Lower lobe of right lung (tissue), 2 donors: ENCODE measurements at regions not wholly inside any gene's neighbourhood (a gene's known extent, or its start where the extent isn't known, plus 50 kb on each side); places are given as distances from the start of the nearest gene placed in this dataset.

Experiments used
- ATAC-seq, 2 donors: fragments of 200-7000 bp; cut with Tn5 transposase; one replicate each; pipeline ENCODE4 v1.9.1; 2020 to 2022; ENCODE audit warnings: mild to moderate bottlenecking in 2 of 2, moderate library complexity in 2 of 2
- DNase-seq: peaks from one replicate; pipeline ENCODE4 v3.0.0-alpha.2; 2020
- H3K27ac ChIP-seq: fragments of 200-600 bp; one replicate; pipeline ENCODE4 v1.8.0; 2022
- H3K27me3 ChIP-seq: fragments of 200-600 bp; one replicate; pipeline ENCODE4 v1.8.0; 2022; ENCODE audit warnings: low read depth
- H3K36me3 ChIP-seq: fragments of 200-600 bp; one replicate; pipeline ENCODE4 v1.8.0; 2022; ENCODE audit warnings: mild to moderate bottlenecking
- H3K4me1 ChIP-seq: fragments of 200-600 bp; one replicate; pipeline ENCODE4 v1.8.0; 2022
- H3K4me3 ChIP-seq: fragments of 200-600 bp; one replicate; pipeline ENCODE4 v1.8.0; 2022; ENCODE audit warnings: mild to moderate bottlenecking
- H3K9me3 ChIP-seq: fragments of 200-600 bp; one replicate; pipeline ENCODE4 v1.8.0; 2022
- CTCF ChIP-seq: fragments of 200-600 bp; IDR thresholded peaks from one replicate; pipeline ENCODE4 v1.8.0; 2022; ENCODE audit warnings: antibody characterized with exemption, mild to moderate bottlenecking
- intact Hi-C: fragments of 100-400 bp; cut with DNase I; formaldehyde crosslinking; loops from one replicate; pipeline ENCODE4 v1.11.0; 2022
- donor health status: DM: no; HTN: yes; CAD: no; lungs with severe emphysema.

- H3K27ac ChIP-seq: no peak overlapping the region
- DNase-seq (no peak), ATAC-seq (peak in 1 of 2 donors; percentile 27)
- H3K4me1 ChIP-seq: no peaks in the 10 kb centered on the region
- no peaks in the 10 kb centered on the region for H3K9me3 ChIP-seq
- no peak for TF ChIP-seq CTCF
- H3K27me3 ChIP-seq: no peaks in the 10 kb centered on the region
- intact Hi-C loops: no loop called here
- H3K4me3 ChIP-seq: no peak overlapping the region
- H3K36me3 ChIP-seq: no peaks in the 10 kb centered on the region
These were observed 769.9 kb downstream of the HDGFL1 start for GRCh38 chr6:23339268-23339667.

GRCh38 chr6:23340271-23340670, 770.9 kb downstream of the HDGFL1 start:
- no peak overlapping the region for H3K27ac ChIP-seq
- no peak for TF ChIP-seq CTCF
- intact Hi-C loops: no loop called here
- no peaks in the 10 kb centered on the region for H3K27me3 ChIP-seq
- DNase-seq (no peak), ATAC-seq (no peak)
- no peaks in the 10 kb centered on the region for H3K4me1 ChIP-seq
- no peaks in the 10 kb centered on the region for H3K9me3 ChIP-seq
- no peaks in the 10 kb centered on the region for H3K36me3 ChIP-seq
- no peak overlapping the region for H3K4me3 ChIP-seq

GRCh38 chr6:23343610-23344306, 774.4 kb downstream of the HDGFL1 start:
- Histone ChIP-seq H3K27ac (no peak overlapping the region), H3K36me3 (no peaks in the 10 kb centered on the region), H3K9me3 (no peaks in the 10 kb centered on the region), H3K4me3 (no peak overlapping the region), H3K4me1 (no peaks in the 10 kb centered on the region), H3K27me3 (no peaks in the 10 kb centered on the region)
- ATAC-seq: no peak
- TF ChIP-seq CTCF: no peak
- DNase-seq: no peak
- intact Hi-C loops: no loop called here

GRCh38 chr6:23348185-23348584, 777.8 kb upstream of the NRSN1 start:
- H3K36me3 ChIP-seq: no peaks in the 10 kb centered on the region
- no peak overlapping the region for H3K27ac ChIP-seq
- H3K4me1 ChIP-seq: no peaks in the 10 kb centered on the region
- no peaks in the 10 kb centered on the region for H3K27me3 ChIP-seq
- H3K4me3 ChIP-seq: no peak overlapping the region
- DNase-seq (no peak), ATAC-seq (no peak)
- H3K9me3 ChIP-seq: no peaks in the 10 kb centered on the region
- TF ChIP-seq CTCF: no peak
- intact Hi-C loops: no loop called here

- H3K27ac ChIP-seq: no peak overlapping the region
- no peaks in the 10 kb centered on the region for H3K4me1 ChIP-seq
- no peak for TF ChIP-seq CTCF
- H3K36me3 ChIP-seq: no peaks in the 10 kb centered on the region
- H3K4me3 ChIP-seq: no peak overlapping the region
- intact Hi-C loops: no loop called here
- DNase-seq (no peak), ATAC-seq (no peak)
- no peaks in the 10 kb centered on the region for H3K9me3 ChIP-seq
- no peaks in the 10 kb centered on the region for H3K27me3 ChIP-seq
These were observed 776.4 kb upstream of the NRSN1 start for GRCh38 chr6:23349521-23350147.
